DOHH2 (cell line): ENCODE measurements at regions not wholly inside any gene's neighbourhood (a gene's known extent, or its start where the extent isn't known, plus 50 kb on each side); places are given as distances from the start of the nearest gene placed in this dataset.

Experiments used
- EZH2phosphoT487 ChIP-seq: fragments of 200-600 bp; sonication (generic); IDR thresholded peaks from 2 replicates; pipeline ENCODE4 v1.6.1; 2017; ENCODE audit warnings: borderline replicate concordance, mild to moderate bottlenecking, antibody characterized with exemption, low read length, moderate library complexity, mixed read lengths
- TF ChIP-seq, protein P1 (sequence below): fragments of 200-600 bp; sonication (generic); IDR thresholded peaks from one replicate; pipeline ENCODE4 v1.5.1; 2014; ENCODE audit warnings: antibody characterized with exemption, mild to moderate bottlenecking, low read depth, low read length; ENCODE audit not compliant: poor library complexity, severe bottlenecking

DNA sequence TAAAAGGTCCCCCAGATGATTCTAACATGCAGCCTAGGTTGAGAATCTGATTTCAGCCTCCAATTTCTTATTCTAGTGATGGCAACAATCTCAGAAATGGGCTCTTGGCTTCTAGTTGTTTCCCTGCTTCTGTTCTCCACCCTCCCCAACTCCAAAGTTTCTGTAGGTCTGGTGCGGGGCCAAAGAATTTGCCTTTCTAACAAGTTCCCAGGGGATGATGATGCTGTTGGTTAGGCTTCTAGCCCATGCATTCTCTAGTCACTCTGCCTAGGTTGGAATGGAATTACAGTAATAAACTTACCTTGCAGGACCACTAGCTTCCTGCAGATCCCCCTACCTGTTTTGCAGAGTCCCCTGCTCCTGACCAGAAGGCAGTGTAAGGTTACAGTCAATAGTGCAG, 103.2 kb upstream of the PPP2R3A start:
- TF ChIP-seq, protein P1, sequence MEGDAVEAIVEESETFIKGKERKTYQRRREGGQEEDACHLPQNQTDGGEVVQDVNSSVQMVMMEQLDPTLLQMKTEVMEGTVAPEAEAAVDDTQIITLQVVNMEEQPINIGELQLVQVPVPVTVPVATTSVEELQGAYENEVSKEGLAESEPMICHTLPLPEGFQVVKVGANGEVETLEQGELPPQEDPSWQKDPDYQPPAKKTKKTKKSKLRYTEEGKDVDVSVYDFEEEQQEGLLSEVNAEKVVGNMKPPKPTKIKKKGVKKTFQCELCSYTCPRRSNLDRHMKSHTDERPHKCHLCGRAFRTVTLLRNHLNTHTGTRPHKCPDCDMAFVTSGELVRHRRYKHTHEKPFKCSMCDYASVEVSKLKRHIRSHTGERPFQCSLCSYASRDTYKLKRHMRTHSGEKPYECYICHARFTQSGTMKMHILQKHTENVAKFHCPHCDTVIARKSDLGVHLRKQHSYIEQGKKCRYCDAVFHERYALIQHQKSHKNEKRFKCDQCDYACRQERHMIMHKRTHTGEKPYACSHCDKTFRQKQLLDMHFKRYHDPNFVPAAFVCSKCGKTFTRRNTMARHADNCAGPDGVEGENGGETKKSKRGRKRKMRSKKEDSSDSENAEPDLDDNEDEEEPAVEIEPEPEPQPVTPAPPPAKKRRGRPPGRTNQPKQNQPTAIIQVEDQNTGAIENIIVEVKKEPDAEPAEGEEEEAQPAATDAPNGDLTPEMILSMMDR, result no peak
- TF ChIP-seq EZH2phosphoT487, result no peak
